ENCODE measurements at regions not wholly inside any gene's neighbourhood (a gene's known extent, or its start where the extent isn't known, plus 50 kb on each side); places are given as distances from the start of the nearest gene placed in this dataset.

GRCh38 chr5:119862619-119863018 is 233.3 kb downstream of the FAM170A start:
- TF ChIP-seq CTCF (IDR thresholded peaks at IDR 0.05; ENCODE audit: extremely low read depth, missing control alignments), result no peak
- no peak for DNase-seq (ENCODE audit: low spot score)

GRCh38 chr5:119864286-119864685 is 234.9 kb downstream of the FAM170A start:
- DNase-seq (ENCODE audit: low spot score), result no peak
- TF ChIP-seq CTCF (IDR thresholded peaks at IDR 0.05; ENCODE audit: extremely low read depth, missing control alignments), result no peak

- TF ChIP-seq CTCF (IDR thresholded peaks at IDR 0.05; ENCODE audit: extremely low read depth, missing control alignments), result no peak
These were observed 244.3 kb downstream of the FAM170A start for GRCh38 chr5:119873611-119874010.

GRCh38 chr5:119876522-119876921 is 247.2 kb downstream of the FAM170A start:
- no peak for TF ChIP-seq CTCF (IDR thresholded peaks at IDR 0.05; ENCODE audit: extremely low read depth, missing control alignments)
- no peak for DNase-seq (ENCODE audit: low spot score)

More at GRCh38 chr5:119873611-119874010, 244.3 kb downstream of the FAM170A start:
- DNase-seq (ENCODE audit: low spot score), result no peak

- TF ChIP-seq CTCF (IDR thresholded peaks at IDR 0.05; ENCODE audit: extremely low read depth, missing control alignments), result no peak
- DNase-seq (ENCODE audit: low spot score), result no peak
These were observed 249.4 kb downstream of the FAM170A start for GRCh38 chr5:119878712-119879111.

- DNase-seq (ENCODE audit: low spot score), result no peak
- no peak for TF ChIP-seq CTCF (IDR thresholded peaks at IDR 0.05; ENCODE audit: extremely low read depth, missing control alignments)
These were observed 250.1 kb downstream of the FAM170A start for GRCh38 chr5:119879446-119879845.

- no peak for DNase-seq (ENCODE audit: low spot score)
- no peak for TF ChIP-seq CTCF (IDR thresholded peaks at IDR 0.05; ENCODE audit: extremely low read depth, missing control alignments)
These were observed 265.7 kb downstream of the FAM170A start for GRCh38 chr5:119895066-119895465.

Data from GM20000 (cell line).